GM12891 (cell line): ENCODE measurements at regions not wholly inside any gene's neighbourhood (a gene's known extent, or its start where the extent isn't known, plus 50 kb on each side); places are given as distances from the start of the nearest gene placed in this dataset.

Experiments used
- DNase-seq: peaks from one replicate; pipeline ENCODE4 v3.0.0; 2011; ENCODE audit warnings: low spot score; ENCODE audit not compliant: insufficient read length
- FAIRE-seq: peaks from 2 replicates; lab custom pipeline; 2011; peaks lifted over from hg19 to GRCh38; lab: Jason Lieb, UNC
- PAX5 ChIP-seq: IDR thresholded peaks from 2 replicates; pipeline ENCODE4 v1.6.1; 2011; ENCODE audit warnings: low read length, moderate library complexity, mild to moderate bottlenecking; ENCODE audit not compliant: insufficient read depth, severe bottlenecking
- POLR2A ChIP-seq: IDR thresholded peaks from 2 replicates; pipeline ENCODE4 v1.6.1; 2011; ENCODE audit warnings: low read depth, low read length, control low read depth
- POLR2AphosphoS5 ChIP-seq: IDR thresholded peaks from 2 replicates; pipeline ENCODE4 v1.6.1; 2011; ENCODE audit warnings: low read depth, low read length, control low read depth
- POU2F2 ChIP-seq: IDR thresholded peaks from 2 replicates; pipeline ENCODE4 v1.6.1; 2011; ENCODE audit warnings: low read depth, mild to moderate bottlenecking, control low read depth, low read length, moderate library complexity
- SPI1 ChIP-seq: IDR thresholded peaks from 2 replicates; pipeline ENCODE4 v1.6.1; 2011; ENCODE audit warnings: low read depth, low read length, control low read depth
- TAF1 ChIP-seq: IDR thresholded peaks from 2 replicates; pipeline ENCODE4 v1.6.1; 2011; ENCODE audit warnings: low read depth, low read length, control low read depth

GRCh38 chr14:86652526-86652925 lies 1122.6 kb downstream of the FLRT2 start:
- no peak for FAIRE-seq
- TF ChIP-seq POLR2A = no peak
- TF ChIP-seq PAX5 = no peak
- no peak for TF ChIP-seq SPI1
- TF ChIP-seq POLR2AphosphoS5 = no peak
- no peak for TF ChIP-seq TAF1
- TF ChIP-seq POU2F2 = no peak
- no peak for DNase-seq

GRCh38 chr14:86646696-86647690 lies 1117.0 kb downstream of the FLRT2 start:
- TF ChIP-seq PAX5 (no peak), POLR2A (no peak), TAF1 (no peak), SPI1 (no peak), POU2F2 (no peak), POLR2AphosphoS5 (no peak)
- DNase-seq (no peak), FAIRE-seq (no peak)

GRCh38 chr14:86646125-86646524 lies 1116.2 kb downstream of the FLRT2 start:
- TF ChIP-seq POU2F2 = no peak
- no peak for TF ChIP-seq TAF1
- TF ChIP-seq PAX5 = no peak
- TF ChIP-seq POLR2A = no peak
- TF ChIP-seq SPI1 = no peak
- TF ChIP-seq POLR2AphosphoS5 = no peak
- DNase-seq (no peak), FAIRE-seq (no peak)

GRCh38 chr14:86641310-86641709 lies 1111.4 kb downstream of the FLRT2 start:
- FAIRE-seq = no peak
- TF ChIP-seq POLR2AphosphoS5 = no peak
- no peak for TF ChIP-seq PAX5
- no peak for TF ChIP-seq POU2F2
- TF ChIP-seq SPI1 = no peak
- no peak for TF ChIP-seq TAF1
- TF ChIP-seq POLR2A = no peak
- no peak for DNase-seq

GRCh38 chr14:86640288-86640687 lies 1110.3 kb downstream of the FLRT2 start:
- TF ChIP-seq PAX5 = no peak
- no peak for TF ChIP-seq POLR2AphosphoS5
- FAIRE-seq = no peak
- no peak for DNase-seq

GRCh38 chr14:86639666-86640065 lies 1109.7 kb downstream of the FLRT2 start:
- FAIRE-seq = no peak
- DNase-seq = no peak
- TF ChIP-seq SPI1 (no peak), POLR2A (no peak), TAF1 (no peak), POLR2AphosphoS5 (no peak), POU2F2 (no peak), PAX5 (no peak)

- DNase-seq (no peak), FAIRE-seq (no peak)
- TF ChIP-seq SPI1 (no peak), POU2F2 (no peak), PAX5 (no peak), POLR2AphosphoS5 (no peak), POLR2A (no peak), TAF1 (no peak)
These were observed 1109.2 kb downstream of the FLRT2 start for GRCh38 chr14:86639146-86639545.

- DNase-seq (no peak), FAIRE-seq (no peak)
- no peak for TF ChIP-seq TAF1
These were observed 1097.1 kb downstream of the FLRT2 start for GRCh38 chr14:86627080-86627479.

- DNase-seq (no peak), FAIRE-seq (no peak)
- TF ChIP-seq TAF1 (no peak), POLR2AphosphoS5 (no peak), POU2F2 (no peak), PAX5 (no peak), POLR2A (no peak), SPI1 (no peak)
These were observed 1096.6 kb downstream of the FLRT2 start for GRCh38 chr14:86626530-86626929.
